Sciatic nerve (tissue), 2 donors: ENCODE measurements at regions not wholly inside any gene's neighbourhood (a gene's known extent, or its start where the extent isn't known, plus 50 kb on each side); places are given as distances from the start of the nearest gene placed in this dataset.

Experiments
- ATAC-seq: fragments of 200-7000 bp; cut with Tn5 transposase; one replicate; pipeline ENCODE4 v1.9.1; 2020; ENCODE audit warnings: mild to moderate bottlenecking, moderate library complexity
- DNase-seq: peaks from one replicate; pipeline ENCODE4 v3.0.0-alpha.2; 2020; ENCODE audit warnings: low spot score
- intact Hi-C: fragments of 100-400 bp; cut with DNase I; formaldehyde crosslinking; loops from one replicate; pipeline ENCODE4 v1.14.2; 2022
- donor health status: DM: no; HTN: no; CAD: no.
- donor health status: DM: no; HTN: no; CAD: no.

- intact Hi-C loops = no loop called here
- DNase-seq (no peak), ATAC-seq (no peak)
Measured at GRCh38 chr2:52749764-52750163, 1017.8 kb upstream of the CHAC2 start.

- DNase-seq (no peak), ATAC-seq (no peak)
- intact Hi-C loops = no loop called here
Measured at GRCh38 chr2:52745144-52745543, 1022.5 kb upstream of the CHAC2 start.

GRCh38 chr2:52732849-52733395 is 1034.7 kb upstream of the CHAC2 start:
- ATAC-seq = no peak
- intact Hi-C loops = no loop called here
- no peak for DNase-seq

- no peak for ATAC-seq
- intact Hi-C loops = no loop called here
- DNase-seq = no peak
Measured at GRCh38 chr2:52724585-52724984, 1043.0 kb upstream of the CHAC2 start.

- intact Hi-C loops = no loop called here
- no peak for DNase-seq
- no peak for ATAC-seq
Measured at GRCh38 chr2:52717836-52718235, 1049.8 kb upstream of the CHAC2 start.

- ATAC-seq = no peak
- DNase-seq = no peak
- intact Hi-C loops = no loop called here
Measured at GRCh38 chr2:52710810-52711618, 1056.6 kb upstream of the CHAC2 start.

- intact Hi-C loops = no loop called here
- no peak for ATAC-seq
- no peak for DNase-seq
Measured at GRCh38 chr2:52704251-52704650, 1063.4 kb upstream of the CHAC2 start.

- intact Hi-C loops = no loop called here
- ATAC-seq (no peak), DNase-seq (no peak)
Measured at GRCh38 chr2:52703004-52703403, 1064.6 kb upstream of the CHAC2 start.

- no peak for ATAC-seq
- intact Hi-C loops = no loop called here
- DNase-seq = no peak
Measured at GRCh38 chr2:52698408-52698807, 1069.2 kb upstream of the CHAC2 start.

GRCh38 chr2:52697690-52698089 is 1069.9 kb upstream of the CHAC2 start:
- intact Hi-C loops = no loop called here
- no peak for DNase-seq
- no peak for ATAC-seq

GRCh38 chr2:52695731-52696130 is 1071.9 kb upstream of the CHAC2 start:
- intact Hi-C loops = no loop called here
- no peak for ATAC-seq
- DNase-seq = no peak

- ATAC-seq (no peak), DNase-seq (no peak)
- intact Hi-C loops = no loop called here
Measured at GRCh38 chr2:52686935-52687334, 1080.7 kb upstream of the CHAC2 start.

- no peak for DNase-seq
- no peak for ATAC-seq
- intact Hi-C loops = no loop called here
Measured at GRCh38 chr2:52676056-52676455, 1091.5 kb upstream of the CHAC2 start.

GRCh38 chr2:52668724-52669123 is 1098.9 kb upstream of the CHAC2 start:
- ATAC-seq = no peak
- DNase-seq = no peak
- intact Hi-C loops = no loop called here

- no peak for ATAC-seq
- DNase-seq = no peak
- intact Hi-C loops = no loop called here
Measured at GRCh38 chr2:52659546-52659945, 1108.1 kb upstream of the CHAC2 start.

GRCh38 chr2:52658598-52658997 is 1109.0 kb upstream of the CHAC2 start:
- ATAC-seq (no peak), DNase-seq (no peak)
- intact Hi-C loops = no loop called here

GRCh38 chr2:52639692-52640091 is 1127.9 kb upstream of the CHAC2 start:
- intact Hi-C loops = no loop called here
- DNase-seq (no peak), ATAC-seq (no peak)

- intact Hi-C loops = no loop called here
- ATAC-seq (no peak), DNase-seq (no peak)
Measured at GRCh38 chr2:52632543-52632942, 1135.1 kb upstream of the CHAC2 start.

GRCh38 chr2:52629944-52630343 is 1137.7 kb upstream of the CHAC2 start:
- ATAC-seq = no peak
- no peak for DNase-seq
- intact Hi-C loops = no loop called here

- DNase-seq = no peak
Measured at GRCh38 chr2:52629531-52629930, 1138.1 kb upstream of the CHAC2 start.

GRCh38 chr2:52622266-52622665 is 1145.3 kb upstream of the CHAC2 start:
- intact Hi-C loops = no loop called here
- DNase-seq = no peak
- ATAC-seq = no peak

More at GRCh38 chr2:52629531-52629930, 1138.1 kb upstream of the CHAC2 start:
- intact Hi-C loops = no loop called here
- ATAC-seq = no peak
